HG03095 (cell line): ENCODE measurements at regions not wholly inside any gene's neighbourhood (a gene's known extent, or its start where the extent isn't known, plus 50 kb on each side); places are given as distances from the start of the nearest gene placed in this dataset.
A peak's percentile ranks its signal among the peaks of the same experiment; 100 is the strongest.

ENCODE experiments used
- ATAC-seq: cut with Tn5 transposase; IDR thresholded peaks from one replicate; pipeline ENCODE4 v1.9.1; 2021; ENCODE audit warnings: moderate library complexity; ENCODE audit not compliant: unreplicated experiment

GRCh38 chr14:50038398-50039119 is 77.8 kb downstream of the VCPKMT start:
- peak; percentile 82 for ATAC-seq

- ATAC-seq = no peak
Measured at GRCh38 chr14:50039120-50039517, 77.3 kb downstream of the VCPKMT start.

GRCh38 chr14:50039734-50040400 is 76.5 kb downstream of the VCPKMT start:
- no peak for ATAC-seq

GRCh38 chr14:50040401-50040775 is 76.0 kb downstream of the VCPKMT start:
- ATAC-seq = no peak

- ATAC-seq = no peak
Measured at GRCh38 chr14:50040895-50041465, 75.4 kb downstream of the VCPKMT start.

- ATAC-seq = no peak
Measured at GRCh38 chr14:50041980-50042379, 74.4 kb downstream of the VCPKMT start.

GRCh38 chr14:50044042-50044651 is 72.2 kb downstream of the VCPKMT start:
- ATAC-seq = no peak

- peak; percentile 64 for ATAC-seq
Measured at GRCh38 chr14:50045039-50045711, 71.2 kb downstream of the VCPKMT start.

- no peak for ATAC-seq
Measured at GRCh38 chr14:50045837-50046236, 70.5 kb downstream of the VCPKMT start.

- ATAC-seq = peak; percentile 84
Measured at GRCh38 chr14:50047274-50047676, 69.1 kb downstream of the VCPKMT start.

- ATAC-seq = no peak
Measured at GRCh38 chr14:50049093-50049492, 67.3 kb downstream of the VCPKMT start.

GRCh38 chr14:50049703-50050570 is 66.4 kb downstream of the VCPKMT start:
- ATAC-seq = no peak

- ATAC-seq = no peak
Measured at GRCh38 chr14:50051106-50051505, 65.3 kb downstream of the VCPKMT start.

- no peak for ATAC-seq
Measured at GRCh38 chr14:50051706-50052105, 64.7 kb downstream of the VCPKMT start.

- ATAC-seq = no peak
Measured at GRCh38 chr14:50052517-50052916, 63.9 kb downstream of the VCPKMT start.

GRCh38 chr14:50053935-50054334 is 62.4 kb downstream of the VCPKMT start:
- no peak for ATAC-seq

GRCh38 chr14:50055461-50056228 is 60.7 kb downstream of the VCPKMT start:
- ATAC-seq = no peak

GRCh38 chr14:50056435-50056834 is 59.9 kb downstream of the VCPKMT start:
- no peak for ATAC-seq

GRCh38 chr14:50057331-50057730 is 59.0 kb downstream of the VCPKMT start:
- ATAC-seq = no peak

GRCh38 chr14:50058113-50058512 is 58.3 kb downstream of the VCPKMT start:
- no peak for ATAC-seq
